GM04503 (cell line): ENCODE measurements at regions not wholly inside any gene's neighbourhood (a gene's known extent, or its start where the extent isn't known, plus 50 kb on each side); places are given as distances from the start of the nearest gene placed in this dataset.
A peak's percentile ranks its signal among the peaks of the same experiment; 100 is the strongest.
"Not testable (repeated sequence)": the region's sequence is repeated elsewhere in the genome, so short reads cannot be mapped to it uniquely, and the experiment has no call there.

Experiments used
- DNase-seq: peaks from one replicate; pipeline ENCODE4 v3.0.0-alpha.2; 2012; ENCODE audit warnings: low read depth

DNA sequence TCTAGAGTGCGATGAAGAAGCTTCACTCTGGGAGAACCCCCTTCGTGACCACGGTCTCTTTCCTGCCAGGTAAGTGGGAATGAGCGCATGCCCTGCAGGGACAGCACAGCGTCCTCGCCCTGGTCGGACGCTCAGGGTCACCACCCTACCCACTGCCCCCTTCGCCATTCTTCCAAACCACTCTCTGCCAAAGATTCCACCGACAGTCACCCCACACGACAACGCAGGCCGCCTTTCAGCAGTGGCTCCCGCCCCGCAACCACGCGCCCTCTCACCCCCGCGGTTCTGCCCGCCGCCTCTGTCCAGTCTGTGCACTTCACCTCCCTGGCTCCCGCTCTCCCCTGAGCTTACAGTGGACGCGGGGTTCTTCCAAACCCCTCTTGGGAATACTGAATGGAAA lies 82.3 kb upstream of the FCGR1A start:
- not testable (repeated sequence) for DNase-seq

DNA sequence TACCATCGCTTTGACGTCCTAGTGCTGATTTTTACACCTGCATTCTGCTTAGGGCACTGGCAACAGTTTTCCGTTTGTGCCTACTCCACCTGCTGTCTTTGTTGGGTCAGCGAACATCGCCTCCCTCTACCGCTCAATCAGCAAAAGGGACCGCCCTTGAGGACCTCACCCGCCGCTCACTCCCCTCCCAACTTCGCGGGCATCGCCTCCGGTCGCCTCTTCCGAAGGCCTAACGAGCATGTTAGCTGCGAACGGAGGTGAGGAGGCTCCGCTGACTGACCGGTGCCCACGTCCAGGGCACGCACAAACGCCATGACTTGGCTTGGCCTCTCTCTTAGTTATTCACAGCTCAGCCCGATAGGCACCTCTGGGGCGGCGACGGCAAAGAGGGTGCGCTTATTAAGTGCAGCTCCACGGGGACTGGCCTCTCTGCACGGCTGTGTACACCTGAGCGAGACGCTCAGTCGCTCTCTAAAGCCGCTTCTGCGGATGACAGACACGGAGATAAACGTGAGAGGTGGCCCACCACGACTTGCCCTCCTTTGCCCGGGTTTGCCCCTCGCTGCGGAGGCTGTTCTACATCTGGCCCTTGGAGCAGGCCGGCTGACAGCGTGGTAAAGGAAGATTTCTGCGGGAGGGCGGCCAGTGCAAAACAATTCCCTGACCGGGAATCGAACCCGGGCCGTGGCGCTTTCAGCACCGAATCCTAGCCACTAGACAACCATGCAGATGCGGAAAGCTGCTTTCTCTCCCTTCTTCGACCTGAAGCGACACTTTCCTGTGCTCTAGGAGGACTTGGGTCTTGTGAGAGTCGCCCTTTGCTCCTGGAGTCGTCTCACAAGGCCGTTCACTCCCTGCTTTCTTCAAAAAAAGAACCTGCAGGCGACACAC lies 81.6 kb upstream of the FCGR1A start:
- DNase-seq, result not testable (repeated sequence)

DNA sequence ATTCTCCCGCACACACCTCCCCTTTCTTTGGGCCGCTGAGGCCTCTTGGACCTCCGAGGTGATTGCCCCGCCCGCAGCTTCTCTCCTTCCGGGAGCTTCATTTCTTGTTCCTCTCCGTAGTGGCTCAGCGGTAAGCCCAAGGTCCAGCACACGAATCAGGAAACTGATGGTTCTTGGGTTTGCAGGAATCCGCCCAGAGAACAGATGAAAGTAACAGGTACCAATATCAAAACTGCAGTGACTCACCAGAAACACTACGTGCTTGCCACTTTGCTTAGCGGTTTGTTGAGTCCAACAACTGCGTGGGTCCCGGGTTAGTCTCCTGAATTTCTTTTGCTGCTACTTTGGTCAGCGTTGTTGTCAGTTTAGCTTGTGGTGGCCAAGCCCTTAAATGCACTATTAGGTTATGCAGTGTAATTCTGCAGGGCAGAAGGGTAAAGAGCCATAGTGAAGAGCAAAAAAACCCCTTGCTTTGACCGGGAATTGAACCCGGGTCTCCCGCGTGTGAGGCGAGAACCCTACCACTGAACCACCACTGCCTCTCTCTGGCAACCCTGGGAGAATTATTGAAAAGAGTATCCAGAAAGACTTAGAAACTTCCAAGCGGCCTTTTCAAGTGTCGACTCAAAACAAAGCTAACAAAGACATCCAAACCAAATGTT lies 74.2 kb upstream of the FCGR1A start:
- DNase-seq, result peak; percentile 8

DNA sequence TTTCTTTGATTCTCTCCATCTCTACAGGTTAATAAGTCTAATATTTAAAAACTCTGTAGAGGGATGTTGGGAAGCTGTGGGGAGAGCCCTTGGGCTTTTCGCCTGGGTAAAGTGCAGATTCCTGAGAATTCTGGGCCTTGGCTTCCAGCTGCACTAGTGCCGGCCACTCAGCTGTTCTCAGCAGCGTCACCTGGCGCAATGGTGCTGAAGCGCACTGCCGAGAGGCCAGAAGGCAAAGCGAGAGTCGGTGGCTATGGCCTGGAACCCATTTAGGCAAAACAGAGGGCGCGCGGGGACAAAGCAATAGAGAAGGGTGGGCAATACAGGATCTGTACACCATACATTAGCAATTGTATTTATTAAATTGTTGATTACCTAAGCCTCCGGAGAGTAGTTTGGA lies 70.8 kb upstream of the FCGR1A start:
- DNase-seq, result not testable (repeated sequence)

DNA sequence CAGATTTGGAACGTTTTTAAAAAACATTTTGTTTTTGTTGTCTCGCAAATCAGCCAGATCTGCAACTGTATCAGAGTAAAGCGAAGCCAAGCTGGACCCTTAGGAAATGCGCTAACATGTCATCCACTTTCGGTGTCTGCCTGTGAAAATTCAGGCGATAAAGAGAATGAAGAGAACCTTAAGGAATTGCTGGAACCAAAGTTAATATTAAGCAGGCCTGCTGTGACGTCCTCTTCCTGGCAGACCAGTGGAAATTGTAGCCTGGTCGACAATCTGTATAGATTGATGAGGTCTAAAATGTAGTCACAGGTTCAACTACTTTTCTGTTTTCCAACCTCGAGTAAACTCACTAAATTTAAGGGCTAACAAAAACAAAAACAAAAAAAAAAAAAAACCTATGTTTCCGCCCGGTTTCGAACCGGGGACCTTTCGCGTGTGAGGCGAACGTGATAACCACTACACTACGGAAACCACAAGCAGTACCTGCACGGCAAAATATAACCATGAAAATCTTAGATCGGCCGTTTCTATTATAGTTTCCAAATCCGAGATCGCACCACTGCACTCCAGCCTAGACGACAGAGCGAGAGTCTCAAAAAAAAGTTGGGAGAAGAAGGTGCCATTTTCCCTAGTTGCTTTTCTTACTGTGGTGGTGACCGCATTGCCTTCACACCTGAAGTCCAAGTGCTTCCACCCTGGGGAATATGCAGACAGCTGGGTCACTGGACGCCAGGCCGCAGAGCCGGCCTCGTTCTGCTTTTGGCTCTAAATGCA lies 70.2 kb upstream of the FCGR1A start:
- DNase-seq, result not testable (repeated sequence)

DNA sequence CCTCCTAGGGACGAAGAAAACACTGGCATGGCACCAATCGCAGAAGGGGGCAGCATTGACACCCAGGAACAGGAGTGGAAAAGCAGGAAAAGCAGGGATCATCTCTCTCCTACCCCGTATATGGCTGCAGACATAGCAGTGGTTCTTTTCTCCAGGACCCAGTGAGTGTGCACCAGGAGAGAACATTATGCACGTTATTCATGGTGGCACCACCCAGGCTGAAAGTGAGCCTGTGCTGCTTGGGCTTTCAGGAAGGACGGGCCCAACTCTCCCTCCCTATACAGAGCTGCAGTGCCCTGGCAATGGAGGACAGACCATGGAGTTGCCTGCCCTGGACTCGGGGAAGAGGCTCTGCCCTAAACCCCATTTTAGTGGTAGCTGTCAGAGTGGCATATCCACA lies 69.0 kb upstream of the FCGR1A start:
- DNase-seq, result not testable (repeated sequence)

DNA sequence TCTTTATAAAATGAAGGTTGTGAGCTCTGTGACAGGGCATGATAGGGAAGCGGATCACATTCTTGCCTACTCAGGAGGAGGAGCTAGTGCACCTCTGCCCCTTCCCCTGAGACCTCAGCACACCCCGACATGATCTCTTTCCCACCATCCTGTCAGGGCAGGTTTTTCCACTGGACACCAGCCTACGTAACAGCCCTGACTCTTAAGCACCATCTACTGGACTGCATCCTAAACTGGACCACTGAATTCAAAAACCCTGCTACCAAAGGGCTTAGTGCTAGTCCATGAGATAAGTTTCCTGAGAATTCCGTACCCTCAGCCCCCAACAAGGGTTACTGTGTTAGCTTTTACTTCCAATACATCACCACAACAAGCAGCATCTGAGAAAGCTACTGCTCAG lies 68.5 kb upstream of the FCGR1A start:
- not testable (repeated sequence) for DNase-seq

DNA sequence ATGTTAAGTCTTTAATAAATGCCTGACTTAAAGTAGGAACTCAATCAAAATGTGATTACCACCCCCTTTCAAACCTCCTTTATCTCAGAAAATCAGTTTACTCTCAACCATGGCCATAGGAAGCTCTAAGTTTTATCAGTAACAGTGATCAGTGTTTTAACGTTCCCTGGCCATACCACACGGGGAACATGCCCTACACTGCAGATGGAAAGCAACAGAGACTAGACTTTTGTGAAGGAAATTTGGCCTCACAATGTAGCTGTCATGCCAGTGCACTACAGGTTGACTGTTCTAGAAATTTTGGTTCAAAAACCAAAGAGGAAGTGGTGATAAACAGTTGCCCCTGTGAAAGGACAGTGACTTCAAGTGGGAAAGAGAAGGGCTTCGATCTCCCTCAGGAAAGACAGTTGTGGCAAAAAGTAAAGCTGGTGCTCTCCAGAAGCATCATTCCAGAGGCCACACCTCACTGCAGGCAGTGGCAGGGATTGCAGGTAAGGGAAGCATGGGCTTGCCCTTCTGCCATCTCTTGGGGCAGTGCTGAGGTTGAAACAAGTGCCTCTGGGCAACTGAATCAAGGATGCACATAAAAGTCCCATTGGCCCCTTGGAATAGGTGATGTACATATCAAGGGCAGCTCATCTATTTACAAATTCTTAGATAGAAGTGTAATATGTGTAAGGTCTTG lies 57.7 kb upstream of the FCGR1A start:
- not testable (repeated sequence) for DNase-seq

DNA sequence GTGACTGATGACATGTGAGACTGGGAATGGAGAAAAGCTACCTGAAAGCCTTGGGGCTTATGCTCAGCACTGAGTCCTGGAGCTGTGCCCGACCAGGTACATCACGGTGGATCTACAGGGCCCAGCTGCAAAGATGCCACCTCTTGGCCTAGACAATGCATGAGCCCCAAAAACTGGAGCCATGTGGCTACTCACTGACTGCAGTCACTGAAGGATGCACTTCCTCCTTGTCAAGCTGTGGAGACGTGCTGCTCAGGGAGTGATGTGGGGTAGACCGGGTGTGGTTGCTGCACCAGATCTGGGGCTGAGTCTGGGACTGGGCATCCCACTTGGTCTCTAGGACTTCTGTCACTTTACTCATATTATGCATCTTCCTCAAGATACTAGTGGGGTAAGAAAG lies 55.8 kb upstream of the FCGR1A start:
- DNase-seq, result not testable (repeated sequence)

DNA sequence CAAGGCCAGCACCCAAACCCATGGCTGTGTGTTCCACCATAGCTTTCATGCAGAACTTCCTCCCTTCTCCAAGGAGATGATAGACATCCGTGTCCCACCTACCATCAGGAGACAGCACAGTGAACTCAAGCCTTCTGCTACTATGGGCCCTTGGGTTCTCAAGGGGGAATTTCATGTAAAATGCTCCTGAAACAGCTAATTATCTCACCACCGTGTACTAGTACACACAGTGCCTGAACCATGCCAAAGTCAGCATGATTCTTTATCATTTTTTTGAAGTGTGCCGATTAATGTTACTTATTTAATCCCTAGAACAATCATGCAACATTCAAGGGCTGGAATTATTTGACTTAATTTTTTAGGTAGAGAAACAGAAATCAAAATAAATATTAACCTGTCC lies 53.9 kb upstream of the FCGR1A start:
- not testable (repeated sequence) for DNase-seq
